OCI-LY3 (cell line): ENCODE measurements at regions not wholly inside any gene's neighbourhood (a gene's known extent, or its start where the extent isn't known, plus 50 kb on each side); places are given as distances from the start of the nearest gene placed in this dataset.

Source experiments
- CTCF ChIP-seq: fragments of 200-600, 300-600 bp; sonication (generic); IDR thresholded peaks from 2 replicates; pipeline ENCODE4 v1.5.1; 2014; ENCODE audit warnings: antibody characterized with exemption, low read length, low read depth
- EZH2phosphoT487 ChIP-seq: fragments of 200-600 bp; shearing (Covaris generic); IDR thresholded peaks from 2 replicates; pipeline ENCODE4 v1.6.1; 2018; ENCODE audit warnings: antibody characterized with exemption, mixed run types, low read depth

DNA sequence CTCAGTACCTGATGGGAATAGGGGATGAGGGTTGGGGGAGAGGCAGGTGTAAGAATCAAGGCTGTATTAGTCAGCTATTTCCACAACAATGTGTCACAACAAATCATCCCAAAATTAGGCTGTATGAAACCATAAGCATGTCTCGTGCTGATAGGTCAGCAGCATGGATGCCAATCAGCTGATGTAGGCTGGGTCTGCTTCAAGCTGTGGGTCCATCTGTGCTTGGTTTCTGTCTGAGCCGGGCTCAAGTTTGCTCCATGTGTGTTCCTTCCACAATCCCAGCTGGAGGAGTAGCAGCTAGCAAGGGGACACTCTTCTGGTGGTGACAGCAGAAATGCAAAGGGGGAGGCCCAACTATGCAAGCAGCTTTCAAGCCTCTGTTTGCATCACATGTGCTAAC lies 97.9 kb upstream of the ZNF746 start:
- no peak for TF ChIP-seq CTCF
- TF ChIP-seq EZH2phosphoT487 = no peak
